Neural progenitor cell (in vitro differentiated cells): ENCODE measurements at regions not wholly inside any gene's neighbourhood (a gene's known extent, or its start where the extent isn't known, plus 50 kb on each side); places are given as distances from the start of the nearest gene placed in this dataset.

Experiments used
- DNase-seq: peaks from one replicate; pipeline ENCODE4 v3.0.0-alpha.2; 2016; ENCODE audit warnings: low spot score
- H2AFZ ChIP-seq: fragments of 200-600 bp; sonication (generic); replicated peaks from 2 replicates; pipeline ENCODE4 v1.6.1; 2016; ENCODE audit warnings: antibody characterized with exemption
- H3F3A ChIP-seq: fragments of 200-600 bp; sonication (generic); 2 replicates; pipeline ENCODE4 v1.6.1; 2016; ENCODE audit warnings: antibody characterized with exemption, low read depth
- H3K27ac ChIP-seq: fragments of 200-600 bp; sonication (generic); 2 replicates; pipeline ENCODE4 v1.5.1; 2016; ENCODE audit warnings: mild to moderate bottlenecking
- H3K27me3 ChIP-seq: fragments of 200-600 bp; sonication (generic); 2 replicates; pipeline ENCODE4 v1.6.1; 2016; ENCODE audit warnings: mild to moderate bottlenecking, moderate library complexity
- H3K36me3 ChIP-seq: fragments of 200-600 bp; sonication (generic); 2 replicates; pipeline ENCODE4 v1.5.1; 2016
- H3K4me1 ChIP-seq: fragments of 200-600 bp; sonication (generic); 2 replicates; pipeline ENCODE4 v1.6.1; 2016; ENCODE audit warnings: mixed run types
- H3K4me2 ChIP-seq: fragments of 200-600 bp; sonication (generic); 2 replicates; pipeline ENCODE4 v1.6.1; 2016
- H3K4me3 ChIP-seq: fragments of 200-600 bp; sonication (generic); 2 replicates; pipeline ENCODE4 v1.5.1; 2016
- H3K79me2 ChIP-seq: fragments of 200-600 bp; sonication (generic); 2 replicates; pipeline ENCODE4 v1.6.1; 2016; ENCODE audit warnings: low read depth
- H3K9ac ChIP-seq: fragments of 200-600 bp; sonication (generic); 2 replicates; pipeline ENCODE4 v1.6.1; 2016
- H3K9me3 ChIP-seq: fragments of 200-600 bp; sonication (generic); 2 replicates; pipeline ENCODE4 v1.5.1; 2016; ENCODE audit warnings: low read depth
- H4K20me1 ChIP-seq: fragments of 200-600 bp; sonication (generic); 2 replicates; pipeline ENCODE4 v1.6.1; 2016; ENCODE audit warnings: low read depth
- H3K27ac Mint-ChIP-seq: 3 replicates; pipeline ENCODE4 v1.8.0; 2021; ENCODE audit warnings: mixed read lengths
- H3K27me3 Mint-ChIP-seq: 2 replicates; pipeline ENCODE4 v1.8.0; 2022; ENCODE audit warnings: low read depth, mild to moderate bottlenecking, inconsistent platforms, moderate library complexity, mixed read lengths; ENCODE audit not compliant: insufficient read depth
- H3K36me3 Mint-ChIP-seq: 3 replicates; pipeline ENCODE4 v1.8.0; 2021; ENCODE audit warnings: mixed read lengths
- H3K4me1 Mint-ChIP-seq: 3 replicates; pipeline ENCODE4 v1.8.0; 2021; ENCODE audit warnings: mixed read lengths
- H3K4me3 Mint-ChIP-seq: 3 replicates; pipeline ENCODE4 v1.8.0; 2021; ENCODE audit warnings: mild to moderate bottlenecking, moderate library complexity, mixed read lengths
- H3K9me3 Mint-ChIP-seq: 3 replicates; pipeline ENCODE4 v1.8.0; 2020; ENCODE audit warnings: mixed read lengths
- EZH2 ChIP-seq: fragments of 200-600 bp; sonication (generic); IDR thresholded peaks from 2 replicates; pipeline ENCODE4 v1.6.1; 2017; ENCODE audit warnings: antibody characterized with exemption, mild to moderate bottlenecking, moderate library complexity
- EZH2phosphoT487 ChIP-seq: fragments of 200-600 bp; sonication (generic); IDR thresholded peaks from 2 replicates; pipeline ENCODE4 v1.6.1; 2017; ENCODE audit warnings: antibody characterized with exemption
- TF ChIP-seq, protein P1 (sequence below): fragments of 200-600 bp; sonication (generic); IDR thresholded peaks from 2 replicates; pipeline ENCODE4 v1.5.1; 2017; ENCODE audit warnings: antibody characterized with exemption, mild to moderate bottlenecking

- H3K36me3 Mint-ChIP-seq = no peaks in the 10 kb centered on the region
- TF ChIP-seq, protein P1, sequence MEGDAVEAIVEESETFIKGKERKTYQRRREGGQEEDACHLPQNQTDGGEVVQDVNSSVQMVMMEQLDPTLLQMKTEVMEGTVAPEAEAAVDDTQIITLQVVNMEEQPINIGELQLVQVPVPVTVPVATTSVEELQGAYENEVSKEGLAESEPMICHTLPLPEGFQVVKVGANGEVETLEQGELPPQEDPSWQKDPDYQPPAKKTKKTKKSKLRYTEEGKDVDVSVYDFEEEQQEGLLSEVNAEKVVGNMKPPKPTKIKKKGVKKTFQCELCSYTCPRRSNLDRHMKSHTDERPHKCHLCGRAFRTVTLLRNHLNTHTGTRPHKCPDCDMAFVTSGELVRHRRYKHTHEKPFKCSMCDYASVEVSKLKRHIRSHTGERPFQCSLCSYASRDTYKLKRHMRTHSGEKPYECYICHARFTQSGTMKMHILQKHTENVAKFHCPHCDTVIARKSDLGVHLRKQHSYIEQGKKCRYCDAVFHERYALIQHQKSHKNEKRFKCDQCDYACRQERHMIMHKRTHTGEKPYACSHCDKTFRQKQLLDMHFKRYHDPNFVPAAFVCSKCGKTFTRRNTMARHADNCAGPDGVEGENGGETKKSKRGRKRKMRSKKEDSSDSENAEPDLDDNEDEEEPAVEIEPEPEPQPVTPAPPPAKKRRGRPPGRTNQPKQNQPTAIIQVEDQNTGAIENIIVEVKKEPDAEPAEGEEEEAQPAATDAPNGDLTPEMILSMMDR = no peak
- TF ChIP-seq EZH2 (no peak), EZH2phosphoT487 (no peak)
- Histone ChIP-seq H4K20me1 (no peaks in the 10 kb centered on the region), H3F3A (no peaks in the 10 kb centered on the region), H3K36me3 (no peaks in the 10 kb centered on the region), H3K27me3 (no peaks in the 10 kb centered on the region), H3K4me3 (no peak overlapping the region), H3K27ac (no peak overlapping the region), H3K9ac (no peak overlapping the region), H3K4me2 (no peak overlapping the region), H3K79me2 (no peaks in the 10 kb centered on the region), H3K4me1 (no peaks in the 10 kb centered on the region), H3K9me3 (no peaks in the 10 kb centered on the region), H2AFZ (no peak overlapping the region)
- no peak overlapping the region for H3K27ac Mint-ChIP-seq
- no peak overlapping the region for H3K4me3 Mint-ChIP-seq
- H3K9me3 Mint-ChIP-seq = no peaks in the 10 kb centered on the region
- DNase-seq = no peak
- H3K4me1 Mint-ChIP-seq = no peaks in the 10 kb centered on the region
- H3K27me3 Mint-ChIP-seq = peaks cover 9% of the 10 kb centered on the region
Measured at GRCh38 chr6:27785294-27785693, 126.9 kb downstream of the OR2B2 start.

DNA sequence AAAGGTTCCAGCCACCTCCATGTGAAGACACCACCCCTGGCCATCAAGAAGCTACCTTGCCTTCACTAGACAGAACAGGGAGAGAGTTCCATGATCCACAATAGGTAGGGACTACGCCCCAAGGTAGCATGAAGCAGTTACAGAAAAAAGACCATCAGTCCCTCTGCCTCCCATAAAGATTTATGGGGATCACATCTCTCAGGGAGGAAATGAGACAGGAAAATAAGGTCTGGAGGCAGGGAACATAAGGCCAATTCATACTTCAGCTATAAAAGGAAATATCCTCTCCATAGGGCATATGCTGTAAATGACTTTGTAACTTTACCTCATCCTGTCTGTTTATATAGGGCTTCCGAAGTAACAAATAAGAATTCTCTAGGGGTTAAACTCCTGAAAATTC, 129.4 kb downstream of the OR2B2 start:
- no peak for DNase-seq
- Mint-ChIP-seq H3K4me1 (no peaks in the 10 kb centered on the region), H3K27me3 (peaks cover 9% of the 10 kb centered on the region), H3K36me3 (no peaks in the 10 kb centered on the region), H3K27ac (no peak overlapping the region), H3K4me3 (no peak overlapping the region), H3K9me3 (no peaks in the 10 kb centered on the region)
- H3K4me3 ChIP-seq = no peak overlapping the region
- H3K79me2 ChIP-seq = no peaks in the 10 kb centered on the region
- H3K27ac ChIP-seq = no peak overlapping the region
- no peaks in the 10 kb centered on the region for H3K36me3 ChIP-seq
- TF ChIP-seq, protein P1 = no peak
- TF ChIP-seq EZH2 = no peak
- TF ChIP-seq EZH2phosphoT487 = no peak
- H3K4me1 ChIP-seq = no peaks in the 10 kb centered on the region
- no peak overlapping the region for H3K4me2 ChIP-seq
- H4K20me1 ChIP-seq = no peaks in the 10 kb centered on the region
- no peak overlapping the region for H3K9ac ChIP-seq
- H2AFZ ChIP-seq = no peak overlapping the region
- H3K27me3 ChIP-seq = no peaks in the 10 kb centered on the region
- H3F3A ChIP-seq = no peaks in the 10 kb centered on the region
- no peaks in the 10 kb centered on the region for H3K9me3 ChIP-seq

- H3K36me3 Mint-ChIP-seq = no peaks in the 10 kb centered on the region
- H3K27me3 Mint-ChIP-seq = peaks cover 9% of the 10 kb centered on the region
- TF ChIP-seq EZH2phosphoT487 (no peak), EZH2 (no peak)
- TF ChIP-seq, protein P1 = no peak
- no peaks in the 10 kb centered on the region for H4K20me1 ChIP-seq
- no peak overlapping the region for H3K4me2 ChIP-seq
- H3K9me3 ChIP-seq = no peaks in the 10 kb centered on the region
- no peak overlapping the region for H2AFZ ChIP-seq
- DNase-seq = no peak
- no peak overlapping the region for H3K4me3 ChIP-seq
- H3K4me1 ChIP-seq = no peaks in the 10 kb centered on the region
- no peak overlapping the region for H3K27ac ChIP-seq
- H3K27me3 ChIP-seq = peaks cover 8% of the 10 kb centered on the region
- no peaks in the 10 kb centered on the region for H3K36me3 ChIP-seq
- no peaks in the 10 kb centered on the region for H3K4me1 Mint-ChIP-seq
- no peak overlapping the region for H3K4me3 Mint-ChIP-seq
- H3K9ac ChIP-seq = no peak overlapping the region
- peaks cover 6% of the 10 kb centered on the region for H3K9me3 Mint-ChIP-seq
- no peaks in the 10 kb centered on the region for H3F3A ChIP-seq
- H3K79me2 ChIP-seq = no peaks in the 10 kb centered on the region
- H3K27ac Mint-ChIP-seq = no peak overlapping the region
Measured at GRCh38 chr6:27778625-27779417, 133.4 kb downstream of the OR2B2 start.
